Activated T-cell treated with anti-CD3 and anti-CD28 coated beads, Interleukin-2, amount 50 U/mL, for 48 hours (primary cell): ENCODE measurements at regions not wholly inside any gene's neighbourhood (a gene's known extent, or its start where the extent isn't known, plus 50 kb on each side); places are given as distances from the start of the nearest gene placed in this dataset.

ENCODE experiments used
- DNase-seq, 2 experiments: peaks; one replicate each; pipeline ENCODE4 v3.0.0-alpha.2; 2020

- DNase-seq = peak in 1 of 2 experiments; percentile 48
Observed at GRCh38 chr6:105786890-105787655, 299.1 kb upstream of the PRDM1 start.

- DNase-seq = no peak
Observed at GRCh38 chr6:105786449-105786848, 299.7 kb upstream of the PRDM1 start.

GRCh38 chr6:105785066-105785811, 300.9 kb upstream of the PRDM1 start:
- DNase-seq = no peak

GRCh38 chr6:105784179-105784578, 302.0 kb upstream of the PRDM1 start:
- DNase-seq = no peak

GRCh38 chr6:105783333-105783935, 302.7 kb upstream of the PRDM1 start:
- no peak for DNase-seq

- no peak for DNase-seq
Observed at GRCh38 chr6:105781915-105782314, 304.2 kb upstream of the PRDM1 start.

- DNase-seq = peak; percentile 68
Observed at GRCh38 chr6:105781248-105781647, 304.9 kb upstream of the PRDM1 start.

GRCh38 chr6:105780146-105780860, 305.8 kb upstream of the PRDM1 start:
- no peak for DNase-seq

- DNase-seq = no peak
Observed at GRCh38 chr6:105779110-105779509, 307.0 kb upstream of the PRDM1 start.

GRCh38 chr6:105775095-105775494, 311.0 kb upstream of the PRDM1 start:
- no peak for DNase-seq

GRCh38 chr6:105774247-105774646, 311.9 kb upstream of the PRDM1 start:
- no peak for DNase-seq

- DNase-seq = no peak
Observed at GRCh38 chr6:105771313-105771970, 314.7 kb upstream of the PRDM1 start.

GRCh38 chr6:105769987-105770386, 316.1 kb upstream of the PRDM1 start:
- DNase-seq = no peak

- no peak for DNase-seq
Observed at GRCh38 chr6:105769197-105769596, 316.9 kb upstream of the PRDM1 start.

GRCh38 chr6:105767541-105767940, 318.6 kb upstream of the PRDM1 start:
- no peak for DNase-seq

GRCh38 chr6:105765239-105765638, 320.9 kb upstream of the PRDM1 start:
- DNase-seq = no peak

GRCh38 chr6:105764315-105764714, 321.8 kb upstream of the PRDM1 start:
- no peak for DNase-seq

- no peak for DNase-seq
Observed at GRCh38 chr6:105763866-105764265, 322.3 kb upstream of the PRDM1 start.

- DNase-seq = no peak
Observed at GRCh38 chr6:105760746-105761145, 325.4 kb upstream of the PRDM1 start.

GRCh38 chr6:105759946-105760345, 326.2 kb upstream of the PRDM1 start:
- DNase-seq = no peak

GRCh38 chr6:105759015-105759414, 327.1 kb upstream of the PRDM1 start:
- no peak for DNase-seq

- DNase-seq = no peak
Observed at GRCh38 chr6:105757512-105758200, 328.5 kb upstream of the PRDM1 start.
